ENCODE measurements at regions not wholly inside any gene's neighbourhood (a gene's known extent, or its start where the extent isn't known, plus 50 kb on each side); places are given as distances from the start of the nearest gene placed in this dataset.

- no peak for TF ChIP-seq POLR2A (IDR thresholded peaks at IDR 0.05; ENCODE audit: low read length)
- no peak for TF ChIP-seq GATA1 (IDR thresholded peaks at IDR 0.05; ENCODE audit: low read depth, low read length)
Observed at GRCh38 chr4:153131596-153131995, 72.6 kb upstream of the TRIM2 start.
